Smooth muscle cell (in vitro differentiated cells): ENCODE measurements at regions not wholly inside any gene's neighbourhood (a gene's known extent, or its start where the extent isn't known, plus 50 kb on each side); places are given as distances from the start of the nearest gene placed in this dataset.

Source experiments
- DNase-seq: peaks from one replicate; lab custom pipeline; 2025; ENCODE audit not compliant: unreplicated experiment; lab: John Stamatoyannopoulos, UW
- H2AFZ ChIP-seq: fragments of 200-600 bp; sonication (generic); 2 replicates; pipeline ENCODE4 v1.6.0; 2016; ENCODE audit warnings: antibody characterized with exemption, low read depth, mild to moderate bottlenecking
- H3F3A ChIP-seq: fragments of 200-600 bp; sonication (generic); 2 replicates; pipeline ENCODE4 v1.6.0; 2017; ENCODE audit warnings: antibody characterized with exemption, low read depth
- H3K27ac ChIP-seq: fragments of 200-600 bp; sonication (generic); 2 replicates; pipeline ENCODE4 v1.5.1; 2016; ENCODE audit warnings: low read depth, mild to moderate bottlenecking
- H3K27me3 ChIP-seq: fragments of 200-600 bp; sonication (generic); 2 replicates; pipeline ENCODE4 v1.6.1; 2016; ENCODE audit warnings: low read depth, mild to moderate bottlenecking
- H3K36me3 ChIP-seq: fragments of 200-600 bp; sonication (generic); 2 replicates; pipeline ENCODE4 v1.5.1; 2016; ENCODE audit warnings: low read depth
- H3K4me1 ChIP-seq: fragments of 200-600 bp; sonication (generic); 2 replicates; pipeline ENCODE4 v1.5.1; 2016; ENCODE audit warnings: low read depth
- H3K4me2 ChIP-seq: fragments of 200-600 bp; sonication (generic); 2 replicates; pipeline ENCODE4 v1.6.0; 2016; ENCODE audit warnings: mild to moderate bottlenecking
- H3K4me3 ChIP-seq: fragments of 200-600 bp; sonication (generic); 2 replicates; pipeline ENCODE4 v1.5.1; 2016; ENCODE audit warnings: mild to moderate bottlenecking
- H3K79me2 ChIP-seq: fragments of 200-600 bp; sonication (generic); 2 replicates; pipeline ENCODE4 v1.6.0; 2016; ENCODE audit warnings: low read depth, mild to moderate bottlenecking
- H3K9ac ChIP-seq: fragments of 200-600 bp; sonication (generic); 2 replicates; pipeline ENCODE4 v1.6.0; 2016; ENCODE audit warnings: low read depth
- H3K9me3 ChIP-seq: fragments of 200-600 bp; sonication (generic); replicated peaks from 2 replicates; pipeline ENCODE4 v1.5.1; 2016; ENCODE audit warnings: low read depth
- H4K20me1 ChIP-seq: fragments of 200-600 bp; sonication (generic); 2 replicates; pipeline ENCODE4 v1.6.0; 2016; ENCODE audit warnings: low read depth
- WGBS: methylation state at CpG from one replicate; pipeline ENCODE4 v1.1.7; 2016; ENCODE audit warnings: low lambda C conversion rate; 5-methylcytosine and 5-hydroxymethylcytosine counted together
- TF ChIP-seq, protein P1 (sequence below): fragments of 200-600 bp; sonication (generic); IDR thresholded peaks from 2 replicates; pipeline ENCODE4 v1.5.1; 2017; ENCODE audit warnings: borderline replicate concordance, mild to moderate bottlenecking, antibody characterized with exemption; ENCODE audit not compliant: insufficient read depth, poor library complexity, severe bottlenecking

GRCh38 chr16:6937641-6938040, 395.0 kb upstream of the RBFOX1 start:
- 63% methylated on average over 5 of the region's 5 CpGs for WGBS
- H4K20me1 ChIP-seq, result no peaks in the 10 kb centered on the region
- H3K36me3 ChIP-seq, result no peaks in the 10 kb centered on the region

GRCh38 chr16:6932871-6933385, 399.7 kb upstream of the RBFOX1 start:
- Histone ChIP-seq H3K27me3 (no peaks in the 10 kb centered on the region), H3K4me3 (no peak overlapping the region), H3K79me2 (no peaks in the 10 kb centered on the region), H3F3A (no peaks in the 10 kb centered on the region), H2AFZ (no peak overlapping the region), H3K9me3 (no peaks in the 10 kb centered on the region), H4K20me1 (no peaks in the 10 kb centered on the region), H3K4me1 (peaks cover 5% of the 10 kb centered on the region), H3K27ac (no peak overlapping the region), H3K9ac (no peak overlapping the region), H3K36me3 (no peaks in the 10 kb centered on the region), H3K4me2 (no peak overlapping the region)
- 88% methylated on average over 5 of the region's 5 CpGs for WGBS
- TF ChIP-seq, protein P1, sequence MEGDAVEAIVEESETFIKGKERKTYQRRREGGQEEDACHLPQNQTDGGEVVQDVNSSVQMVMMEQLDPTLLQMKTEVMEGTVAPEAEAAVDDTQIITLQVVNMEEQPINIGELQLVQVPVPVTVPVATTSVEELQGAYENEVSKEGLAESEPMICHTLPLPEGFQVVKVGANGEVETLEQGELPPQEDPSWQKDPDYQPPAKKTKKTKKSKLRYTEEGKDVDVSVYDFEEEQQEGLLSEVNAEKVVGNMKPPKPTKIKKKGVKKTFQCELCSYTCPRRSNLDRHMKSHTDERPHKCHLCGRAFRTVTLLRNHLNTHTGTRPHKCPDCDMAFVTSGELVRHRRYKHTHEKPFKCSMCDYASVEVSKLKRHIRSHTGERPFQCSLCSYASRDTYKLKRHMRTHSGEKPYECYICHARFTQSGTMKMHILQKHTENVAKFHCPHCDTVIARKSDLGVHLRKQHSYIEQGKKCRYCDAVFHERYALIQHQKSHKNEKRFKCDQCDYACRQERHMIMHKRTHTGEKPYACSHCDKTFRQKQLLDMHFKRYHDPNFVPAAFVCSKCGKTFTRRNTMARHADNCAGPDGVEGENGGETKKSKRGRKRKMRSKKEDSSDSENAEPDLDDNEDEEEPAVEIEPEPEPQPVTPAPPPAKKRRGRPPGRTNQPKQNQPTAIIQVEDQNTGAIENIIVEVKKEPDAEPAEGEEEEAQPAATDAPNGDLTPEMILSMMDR, result no peak
- DNase-seq, result no peak

More at GRCh38 chr16:6937641-6938040, 395.0 kb upstream of the RBFOX1 start:
- no peak overlapping the region for H2AFZ ChIP-seq
- TF ChIP-seq, protein P1, result no peak
- H3K27me3 ChIP-seq, result no peaks in the 10 kb centered on the region
- H3K9me3 ChIP-seq, result no peaks in the 10 kb centered on the region
- no peaks in the 10 kb centered on the region for H3K4me1 ChIP-seq
- H3F3A ChIP-seq, result no peaks in the 10 kb centered on the region
- DNase-seq, result no peak
- H3K27ac ChIP-seq, result no peak overlapping the region
- H3K9ac ChIP-seq, result no peak overlapping the region
- no peak overlapping the region for H3K4me2 ChIP-seq
- no peaks in the 10 kb centered on the region for H3K79me2 ChIP-seq
- H3K4me3 ChIP-seq, result no peak overlapping the region

GRCh38 chr16:6929868-6930267, 402.8 kb upstream of the RBFOX1 start:
- Histone ChIP-seq H2AFZ (no peak overlapping the region), H3K4me1 (peaks cover 8% of the 10 kb centered on the region), H3K27ac (no peak overlapping the region), H3K4me2 (no peak overlapping the region), H3K4me3 (no peak overlapping the region), H3K9ac (no peak overlapping the region), H3F3A (no peaks in the 10 kb centered on the region), H3K36me3 (no peaks in the 10 kb centered on the region), H3K79me2 (no peaks in the 10 kb centered on the region), H3K9me3 (no peaks in the 10 kb centered on the region), H3K27me3 (no peaks in the 10 kb centered on the region), H4K20me1 (no peaks in the 10 kb centered on the region)
- 63% methylated on average over 4 of the region's 4 CpGs for WGBS
- DNase-seq, result no peak
- TF ChIP-seq, protein P1, result no peak

GRCh38 chr16:6926762-6927161, 405.9 kb upstream of the RBFOX1 start:
- Histone ChIP-seq H3K4me2 (no peak overlapping the region), H3K9ac (no peak overlapping the region), H4K20me1 (no peaks in the 10 kb centered on the region), H3K9me3 (no peaks in the 10 kb centered on the region), H3K27ac (no peak overlapping the region), H3K27me3 (no peaks in the 10 kb centered on the region), H3K4me1 (peaks cover 8% of the 10 kb centered on the region), H3K4me3 (no peak overlapping the region), H3F3A (no peaks in the 10 kb centered on the region), H3K36me3 (no peaks in the 10 kb centered on the region), H3K79me2 (no peaks in the 10 kb centered on the region), H2AFZ (no peak overlapping the region)
- TF ChIP-seq, protein P1, result no peak
- 18% methylated on average over 7 of the region's 7 CpGs for WGBS
- DNase-seq, result no peak
